Mucosa of descending colon (tissue), 3 donors: ENCODE measurements at regions not wholly inside any gene's neighbourhood (a gene's known extent, or its start where the extent isn't known, plus 50 kb on each side); places are given as distances from the start of the nearest gene placed in this dataset.

Experiments used
- ATAC-seq: fragments of 200-7000 bp; cut with Tn5 transposase; one replicate; pipeline ENCODE4 v1.9.1; 2020; ENCODE audit warnings: mild to moderate bottlenecking, moderate library complexity
- DNase-seq, 3 donors: peaks; one replicate each; pipeline ENCODE4 v3.0.0-alpha.2; 2020
- H3K36me3 ChIP-seq: fragments of 200-600 bp; one replicate; pipeline ENCODE4 v1.8.0; 2021; ENCODE audit warnings: low read depth, mild to moderate bottlenecking
- H3K4me1 ChIP-seq: fragments of 200-600 bp; one replicate; pipeline ENCODE4 v1.8.0; 2021; ENCODE audit warnings: low read depth, mild to moderate bottlenecking
- H3K4me3 ChIP-seq: fragments of 200-600 bp; one replicate; pipeline ENCODE4 v1.8.0; 2021; ENCODE audit warnings: mild to moderate bottlenecking
- H3K9me3 ChIP-seq: fragments of 200-600 bp; one replicate; pipeline ENCODE4 v1.8.0; 2021; ENCODE audit warnings: mild to moderate bottlenecking
- intact Hi-C, 2 donors: fragments of 100-400 bp; cut with DNase I in 1 of 2; cut with micrococcal nuclease in 1 of 2; formaldehyde crosslinking; loops; one replicate each; pipeline versions ENCODE4 v1.11.0 to v1.11.1; 2022; cut with DNase I, micrococcal nuclease
- TF ChIP-seq, protein P1 (sequence below): fragments of 200-600 bp; IDR thresholded peaks from one replicate; pipeline ENCODE4 v1.8.0; 2022; ENCODE audit warnings: antibody characterized with exemption, mild to moderate bottlenecking
- donor health status: DM: no; HTN: no; CAD: no; lungs with moderate emphysema.
- donor health status: DM: no; HTN: no; CAD: no.
- donor health status: DM: no; HTN: yes; CAD: no.

DNA sequence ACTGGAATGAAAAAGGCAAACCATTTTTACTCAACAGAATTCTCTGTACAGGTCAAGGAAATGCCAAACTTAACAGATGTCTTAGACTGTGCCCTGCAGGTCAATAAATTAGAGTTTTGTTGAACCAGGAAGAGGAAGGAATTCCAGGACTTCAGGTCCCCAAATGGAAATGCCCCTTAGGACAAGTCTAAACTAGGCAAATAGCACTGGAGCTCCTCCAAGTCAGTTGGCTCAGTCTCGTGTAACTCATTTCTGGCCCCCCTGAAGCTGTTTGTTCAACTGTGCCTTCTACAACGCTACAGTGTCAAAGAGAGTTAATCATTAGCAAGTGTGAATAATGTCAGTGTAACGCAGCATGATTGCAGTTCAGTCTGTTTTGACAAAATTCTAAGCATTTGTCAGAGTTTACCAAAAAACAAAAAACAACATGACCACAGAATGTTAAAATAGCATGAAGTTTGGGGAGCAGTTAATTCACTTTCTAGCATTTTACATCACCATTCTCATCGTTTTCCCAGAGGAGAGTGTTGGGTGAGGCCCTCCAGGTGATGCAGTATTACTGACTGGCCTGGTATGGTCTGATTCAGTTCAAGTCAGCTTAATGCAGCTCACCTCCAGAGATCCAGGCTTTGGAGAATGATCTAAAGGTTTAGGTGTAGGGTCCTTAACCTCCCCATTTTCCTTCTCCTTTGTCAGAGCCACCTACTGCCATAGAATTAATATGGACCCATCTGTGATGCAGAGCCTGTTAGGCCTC is 108.1 kb downstream of the AQP4 start:
- intact Hi-C loops, result no loop called here
- no peaks in the 10 kb centered on the region for H3K9me3 ChIP-seq
- H3K4me1 ChIP-seq, result no peaks in the 10 kb centered on the region
- no peak overlapping the region for H3K4me3 ChIP-seq
- peak; percentile 88 for ATAC-seq
- peak in 1 of 3 donors; percentile 27 for DNase-seq
- TF ChIP-seq, protein P1, sequence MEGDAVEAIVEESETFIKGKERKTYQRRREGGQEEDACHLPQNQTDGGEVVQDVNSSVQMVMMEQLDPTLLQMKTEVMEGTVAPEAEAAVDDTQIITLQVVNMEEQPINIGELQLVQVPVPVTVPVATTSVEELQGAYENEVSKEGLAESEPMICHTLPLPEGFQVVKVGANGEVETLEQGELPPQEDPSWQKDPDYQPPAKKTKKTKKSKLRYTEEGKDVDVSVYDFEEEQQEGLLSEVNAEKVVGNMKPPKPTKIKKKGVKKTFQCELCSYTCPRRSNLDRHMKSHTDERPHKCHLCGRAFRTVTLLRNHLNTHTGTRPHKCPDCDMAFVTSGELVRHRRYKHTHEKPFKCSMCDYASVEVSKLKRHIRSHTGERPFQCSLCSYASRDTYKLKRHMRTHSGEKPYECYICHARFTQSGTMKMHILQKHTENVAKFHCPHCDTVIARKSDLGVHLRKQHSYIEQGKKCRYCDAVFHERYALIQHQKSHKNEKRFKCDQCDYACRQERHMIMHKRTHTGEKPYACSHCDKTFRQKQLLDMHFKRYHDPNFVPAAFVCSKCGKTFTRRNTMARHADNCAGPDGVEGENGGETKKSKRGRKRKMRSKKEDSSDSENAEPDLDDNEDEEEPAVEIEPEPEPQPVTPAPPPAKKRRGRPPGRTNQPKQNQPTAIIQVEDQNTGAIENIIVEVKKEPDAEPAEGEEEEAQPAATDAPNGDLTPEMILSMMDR, result no peak
- H3K36me3 ChIP-seq, result no peaks in the 10 kb centered on the region

DNA sequence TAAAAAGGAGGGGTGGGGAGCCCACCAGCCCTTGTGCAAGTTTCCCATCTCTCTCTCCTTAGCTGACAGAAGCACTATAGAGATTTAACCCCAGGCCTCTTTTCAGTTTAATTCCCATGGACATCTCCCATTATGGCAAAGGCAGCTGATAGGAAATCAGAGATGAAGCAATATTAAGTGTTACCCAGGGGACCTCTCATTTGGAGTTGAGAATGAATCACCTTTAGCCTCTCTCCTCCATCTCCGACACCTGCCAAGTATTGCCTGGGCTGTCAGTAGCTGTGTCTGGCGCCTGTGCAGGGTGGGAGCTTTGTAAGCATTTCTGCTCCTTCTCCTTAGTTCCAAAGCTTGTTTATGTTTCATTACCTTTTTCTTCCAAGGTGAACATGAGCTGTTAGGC is 109.0 kb downstream of the AQP4 start:
- Histone ChIP-seq H3K4me1 (no peaks in the 10 kb centered on the region), H3K4me3 (no peak overlapping the region), H3K36me3 (no peaks in the 10 kb centered on the region), H3K9me3 (no peaks in the 10 kb centered on the region)
- intact Hi-C loops, result no loop called here
- ATAC-seq (no peak), DNase-seq (no peak)
- TF ChIP-seq, protein P1, result no peak

DNA sequence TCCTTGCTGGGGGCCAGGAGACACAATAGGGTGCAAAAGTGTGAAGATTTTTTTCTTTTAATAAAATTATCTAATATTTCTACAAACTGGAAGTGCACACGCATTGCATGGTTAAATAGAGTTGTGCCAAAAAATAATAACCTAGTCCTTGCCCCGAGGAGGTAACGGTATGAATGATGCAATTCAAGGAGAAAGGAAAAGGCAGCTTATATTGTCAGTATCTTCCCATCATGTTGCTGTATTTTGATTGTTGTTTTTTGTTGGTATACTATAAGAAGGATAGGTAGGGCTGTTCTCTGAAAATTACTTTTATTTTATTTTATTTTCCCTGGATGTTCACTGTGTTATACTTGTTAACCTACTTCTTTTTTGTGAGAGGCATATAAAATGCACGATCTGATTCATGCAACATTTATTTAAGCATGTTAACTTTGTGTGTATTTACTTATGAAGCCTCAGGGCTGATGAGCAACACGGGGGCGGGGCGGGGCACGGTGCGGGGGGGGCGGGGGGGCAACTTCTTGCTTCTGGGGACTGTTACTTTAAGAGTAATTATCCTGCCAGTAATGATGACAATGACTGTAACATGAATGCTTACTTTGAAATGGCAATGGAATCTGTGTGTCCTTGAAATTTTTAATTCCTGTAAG is 118.6 kb downstream of the AQP4 start:
- ATAC-seq, result no peak
- no peak for DNase-seq

DNA sequence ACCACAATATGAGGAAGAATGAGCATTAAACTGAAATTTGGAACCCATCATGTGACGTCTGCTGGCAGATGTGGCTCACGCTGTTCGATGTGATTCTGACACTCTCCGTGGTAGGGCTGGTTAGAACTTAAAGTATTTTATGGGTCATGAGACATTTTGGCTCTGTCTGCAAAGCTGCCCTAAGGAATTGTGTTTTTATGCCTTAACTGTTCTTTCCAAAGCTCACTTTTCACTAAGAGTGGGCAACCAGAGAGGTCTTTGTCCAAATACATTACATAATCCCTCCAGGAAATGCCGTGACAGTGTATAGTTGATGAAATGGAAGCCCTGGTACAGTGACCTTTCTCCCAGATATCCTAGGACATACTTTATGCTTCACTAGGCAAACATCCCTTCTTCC is 119.1 kb downstream of the AQP4 start:
- TF ChIP-seq, protein P1, result no peak
- intact Hi-C loops, result no loop called here

More for the DNA sequence above, 118.6 kb downstream of the AQP4 start:
- intact Hi-C loops, result no loop called here
- no peaks in the 10 kb centered on the region for H3K36me3 ChIP-seq
- no peak overlapping the region for H3K4me3 ChIP-seq
- no peaks in the 10 kb centered on the region for H3K9me3 ChIP-seq
- TF ChIP-seq, protein P1, result no peak
- H3K4me1 ChIP-seq, result no peaks in the 10 kb centered on the region

DNA sequence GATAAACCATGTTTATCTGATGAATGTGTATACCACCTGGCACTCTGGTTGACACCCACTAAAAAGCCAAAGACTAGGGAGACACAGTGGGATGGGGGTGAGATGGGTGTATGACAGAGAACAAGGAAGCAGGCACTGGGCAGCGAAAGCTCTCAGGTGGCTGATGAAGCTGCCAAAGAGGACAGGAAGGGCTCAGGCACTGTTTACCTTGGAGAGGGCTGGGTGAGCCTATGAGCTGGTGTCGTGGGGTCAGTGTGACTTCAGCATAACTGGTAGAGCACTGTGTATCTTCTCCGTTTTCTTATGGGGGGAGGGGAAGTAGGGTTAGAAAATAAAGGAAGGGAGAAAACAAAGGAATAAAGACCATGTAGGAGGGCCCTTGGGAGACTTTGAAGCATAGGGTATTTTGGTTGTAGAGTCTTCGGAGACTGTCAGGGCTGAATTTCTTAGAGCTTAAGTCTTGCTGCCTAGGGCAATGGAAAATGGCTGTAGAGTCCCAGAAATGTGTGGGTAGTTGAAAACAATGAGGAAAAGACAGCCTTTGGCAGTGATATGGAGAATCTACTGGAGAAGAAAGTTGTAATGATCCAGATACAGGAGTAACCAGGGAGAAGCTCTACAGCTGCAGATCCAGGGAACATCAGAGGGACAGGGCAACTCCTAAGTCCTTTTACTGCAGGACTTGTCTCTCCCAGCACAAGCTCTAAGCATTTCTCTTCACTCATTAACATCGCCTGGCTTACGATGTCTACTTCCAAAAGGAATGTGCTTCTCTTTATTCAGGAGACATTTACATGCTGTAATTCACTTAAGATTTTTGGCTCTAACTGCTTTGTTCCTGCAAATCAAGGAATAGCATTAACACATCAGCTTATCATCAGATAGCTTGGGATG is 120.0 kb downstream of the AQP4 start:
- Histone ChIP-seq H3K36me3 (no peaks in the 10 kb centered on the region), H3K4me3 (no peak overlapping the region), H3K9me3 (no peaks in the 10 kb centered on the region), H3K4me1 (no peaks in the 10 kb centered on the region)
- DNase-seq (no peak), ATAC-seq (peak; percentile 57)
- intact Hi-C loops, result no loop called here
- TF ChIP-seq, protein P1, result no peak

More for the DNA sequence above, 119.1 kb downstream of the AQP4 start:
- ATAC-seq (no peak), DNase-seq (no peak)
- H3K36me3 ChIP-seq, result no peaks in the 10 kb centered on the region
- H3K9me3 ChIP-seq, result no peaks in the 10 kb centered on the region
- no peak overlapping the region for H3K4me3 ChIP-seq
- no peaks in the 10 kb centered on the region for H3K4me1 ChIP-seq
